ENCODE measurements at regions not wholly inside any gene's neighbourhood (a gene's known extent, or its start where the extent isn't known, plus 50 kb on each side); places are given as distances from the start of the nearest gene placed in this dataset.

DNA sequence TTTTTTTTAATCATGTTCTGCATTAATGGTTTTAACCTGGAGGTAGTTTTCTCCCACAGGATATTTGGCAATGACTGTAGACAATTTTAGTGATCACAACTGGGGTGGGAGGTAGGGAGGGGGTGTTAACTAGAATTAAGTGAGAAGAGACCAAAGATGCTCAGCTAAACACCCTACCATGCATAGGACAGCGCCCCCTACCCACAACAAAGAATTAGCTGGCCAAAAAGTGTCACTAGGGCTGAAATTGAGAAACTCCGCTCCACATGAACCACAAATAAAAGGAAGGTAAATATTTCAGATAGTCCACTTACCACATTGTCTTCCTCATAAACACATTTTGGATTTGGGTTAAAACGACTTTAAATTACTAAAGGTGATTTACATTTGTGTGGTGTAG lies 942.6 kb downstream of the SUCLG1 start:
- TF ChIP-seq EP300 (IDR thresholded peaks at IDR 0.05) (no peak), POLR2A (IDR thresholded peaks at IDR 0.05) (no peak)
- TF ChIP-seq, protein P1, sequence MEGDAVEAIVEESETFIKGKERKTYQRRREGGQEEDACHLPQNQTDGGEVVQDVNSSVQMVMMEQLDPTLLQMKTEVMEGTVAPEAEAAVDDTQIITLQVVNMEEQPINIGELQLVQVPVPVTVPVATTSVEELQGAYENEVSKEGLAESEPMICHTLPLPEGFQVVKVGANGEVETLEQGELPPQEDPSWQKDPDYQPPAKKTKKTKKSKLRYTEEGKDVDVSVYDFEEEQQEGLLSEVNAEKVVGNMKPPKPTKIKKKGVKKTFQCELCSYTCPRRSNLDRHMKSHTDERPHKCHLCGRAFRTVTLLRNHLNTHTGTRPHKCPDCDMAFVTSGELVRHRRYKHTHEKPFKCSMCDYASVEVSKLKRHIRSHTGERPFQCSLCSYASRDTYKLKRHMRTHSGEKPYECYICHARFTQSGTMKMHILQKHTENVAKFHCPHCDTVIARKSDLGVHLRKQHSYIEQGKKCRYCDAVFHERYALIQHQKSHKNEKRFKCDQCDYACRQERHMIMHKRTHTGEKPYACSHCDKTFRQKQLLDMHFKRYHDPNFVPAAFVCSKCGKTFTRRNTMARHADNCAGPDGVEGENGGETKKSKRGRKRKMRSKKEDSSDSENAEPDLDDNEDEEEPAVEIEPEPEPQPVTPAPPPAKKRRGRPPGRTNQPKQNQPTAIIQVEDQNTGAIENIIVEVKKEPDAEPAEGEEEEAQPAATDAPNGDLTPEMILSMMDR (IDR thresholded peaks at IDR 0.05), result no peak
- WGBS, 3 donors, result 52 to 59% (median 59%) methylated on average over 3 of the region's 3 CpGs
- Histone ChIP-seq H3K4me3 (no peak overlapping the region), H3K36me3 (no peaks in the 10 kb centered on the region), H3K27me3 (no peaks in the 10 kb centered on the region), H3K9me3 (no peaks in the 10 kb centered on the region), H3K27ac (no peak overlapping the region), H3K4me1 (ENCODE audit: insufficient read depth) (no peaks in the 10 kb centered on the region)
- DNase-seq, result no peak
- intact Hi-C loops (cut with DNase I), result no loop called here

DNA sequence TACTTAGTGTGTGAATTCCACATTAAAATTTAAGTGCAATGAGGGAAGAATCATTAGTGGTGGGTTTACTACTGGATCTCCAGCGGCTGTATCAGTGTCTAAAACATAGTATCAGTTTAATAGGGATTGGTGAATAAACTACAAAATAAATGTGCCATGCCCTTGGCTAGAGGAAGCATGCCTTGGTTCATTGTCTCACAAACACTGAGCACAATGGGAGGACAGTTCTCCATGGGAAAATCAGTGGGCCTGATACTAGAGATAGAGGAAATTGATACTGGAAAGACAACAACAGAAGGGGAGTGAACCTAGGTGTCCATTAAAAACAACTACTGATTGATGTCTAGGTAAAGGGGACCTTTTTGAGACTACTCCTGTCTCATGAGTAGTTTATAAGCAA lies 971.6 kb downstream of the SUCLG1 start:
- TF ChIP-seq, protein P1 (IDR thresholded peaks at IDR 0.05), result no peak
- TF ChIP-seq EP300 (IDR thresholded peaks at IDR 0.05), result no peak
- no peak for TF ChIP-seq POLR2A (IDR thresholded peaks at IDR 0.05)

DNA sequence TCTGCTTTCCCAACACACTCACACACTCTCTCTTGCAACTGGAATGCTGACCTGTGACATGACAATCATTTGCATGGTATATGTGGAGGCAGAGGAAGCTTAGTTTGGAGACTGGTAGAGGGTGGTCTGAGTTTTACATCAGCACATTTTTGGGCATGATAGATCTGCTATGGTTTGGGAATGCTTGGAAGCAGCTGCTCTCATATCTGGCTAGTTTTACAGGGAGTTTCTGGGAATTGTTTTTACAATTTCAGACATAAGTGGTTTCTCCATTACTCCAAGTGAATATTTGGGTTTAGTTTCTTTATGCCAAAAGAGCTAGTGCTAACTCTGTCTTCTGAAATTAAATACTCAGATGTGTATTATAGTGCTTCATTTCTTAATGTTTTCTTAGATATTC lies 977.6 kb downstream of the SUCLG1 start:
- no peaks in the 10 kb centered on the region for H3K9me3 ChIP-seq
- no peaks in the 10 kb centered on the region for H3K4me1 ChIP-seq (ENCODE audit: insufficient read depth)
- intact Hi-C loops (cut with DNase I), result no loop called here
- H3K27me3 ChIP-seq, result peaks cover 3% of the 10 kb centered on the region
- H3K27ac ChIP-seq, result no peak overlapping the region
- TF ChIP-seq, protein P1 (IDR thresholded peaks at IDR 0.05), result no peak
- TF ChIP-seq EP300 (IDR thresholded peaks at IDR 0.05) (no peak), POLR2A (IDR thresholded peaks at IDR 0.05) (no peak)
- no peaks in the 10 kb centered on the region for H3K36me3 ChIP-seq
- DNase-seq, result no peak
- no peak overlapping the region for H3K4me3 ChIP-seq

More for the DNA sequence above, 971.6 kb downstream of the SUCLG1 start:
- DNase-seq, result no peak
- no peak overlapping the region for H3K4me3 ChIP-seq
- WGBS, 3 donors, result 81 to 84% (median 81%) methylated on average over 1 of the region's 1 CpG
- no peaks in the 10 kb centered on the region for H3K4me1 ChIP-seq (ENCODE audit: insufficient read depth)
- intact Hi-C loops (cut with DNase I), result no loop called here
- no peaks in the 10 kb centered on the region for H3K36me3 ChIP-seq
- peaks cover 3% of the 10 kb centered on the region for H3K27me3 ChIP-seq
- H3K9me3 ChIP-seq, result no peaks in the 10 kb centered on the region
- H3K27ac ChIP-seq, result no peak overlapping the region

DNA sequence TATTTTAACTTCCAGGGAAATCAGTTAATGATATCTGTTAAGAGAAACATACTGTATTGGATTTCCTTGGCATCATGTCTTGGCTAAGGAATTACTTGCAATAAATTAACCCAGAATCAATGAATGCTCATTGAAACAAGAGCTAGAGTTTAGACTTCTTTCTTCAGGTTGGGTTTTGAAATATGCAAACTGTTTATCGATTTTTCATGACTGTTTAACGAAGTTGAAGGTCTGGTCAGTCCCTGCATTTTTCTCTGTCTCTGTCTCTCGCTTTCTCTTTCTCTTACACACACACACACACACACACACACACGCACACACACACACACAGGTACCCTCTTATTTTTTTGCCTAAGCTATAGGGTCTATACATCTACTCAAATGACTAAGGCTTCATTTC lies 981.0 kb downstream of the SUCLG1 start:
- Histone ChIP-seq H3K4me3 (no peak overlapping the region), H3K27me3 (no peaks in the 10 kb centered on the region), H3K27ac (no peak overlapping the region), H3K36me3 (no peaks in the 10 kb centered on the region), H3K9me3 (no peaks in the 10 kb centered on the region), H3K4me1 (ENCODE audit: insufficient read depth) (no peaks in the 10 kb centered on the region)
- 42 to 48% (median 43%) methylated on average over 4 of the region's 4 CpGs for WGBS, 3 donors
- TF ChIP-seq, protein P1 (IDR thresholded peaks at IDR 0.05), result no peak
- TF ChIP-seq EP300 (IDR thresholded peaks at IDR 0.05) (no peak), POLR2A (IDR thresholded peaks at IDR 0.05) (no peak)
- no peak for DNase-seq
- intact Hi-C loops (cut with DNase I), result no loop called here

DNA sequence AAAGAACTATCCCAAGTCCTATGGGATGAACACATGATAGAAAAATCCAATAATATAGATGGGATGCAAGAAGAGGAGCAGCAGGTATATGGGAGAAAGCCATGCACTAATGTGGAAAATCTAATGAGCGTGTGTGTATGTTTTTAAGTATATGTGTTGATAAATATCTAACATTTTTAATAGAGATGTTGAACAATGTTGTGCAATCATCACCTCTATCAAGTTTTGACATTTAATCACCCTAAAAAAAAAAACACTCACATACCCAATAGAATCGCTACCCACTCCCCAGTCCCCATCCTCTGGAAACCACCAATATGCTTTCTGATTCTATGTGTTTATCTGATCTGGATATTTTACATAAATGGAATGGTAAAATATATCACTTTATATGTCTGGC lies 983.7 kb downstream of the SUCLG1 start:
- WGBS, 3 donors, result 96 to 98% (median 97%) methylated on average over 2 of the region's 2 CpGs
- H3K9me3 ChIP-seq, result no peaks in the 10 kb centered on the region
- intact Hi-C loops (cut with DNase I), result no loop called here
- no peak for DNase-seq
- no peaks in the 10 kb centered on the region for H3K4me1 ChIP-seq (ENCODE audit: insufficient read depth)
- no peak overlapping the region for H3K4me3 ChIP-seq
- H3K27me3 ChIP-seq, result no peaks in the 10 kb centered on the region
- TF ChIP-seq EP300 (IDR thresholded peaks at IDR 0.05) (no peak), POLR2A (IDR thresholded peaks at IDR 0.05) (no peak)
- TF ChIP-seq, protein P1 (IDR thresholded peaks at IDR 0.05), result no peak
- H3K36me3 ChIP-seq, result no peaks in the 10 kb centered on the region
- H3K27ac ChIP-seq, result no peak overlapping the region

All from ovary (tissue), 7 donors.